OCI-LY1 (cell line): ENCODE measurements at regions not wholly inside any gene's neighbourhood (a gene's known extent, or its start where the extent isn't known, plus 50 kb on each side); places are given as distances from the start of the nearest gene placed in this dataset.

ENCODE experiments used
- EZH2 ChIP-seq: fragments of 200-600 bp; sonication (generic), shearing (Covaris generic); IDR thresholded peaks from 2 replicates; pipeline ENCODE4 v1.8.0; 2017; ENCODE audit warnings: borderline replicate concordance, mixed run types, mild to moderate bottlenecking, antibody characterized with exemption, low read length, moderate library complexity, mixed read lengths
- TF ChIP-seq, protein P1 (sequence below): fragments of 200-600 bp; sonication (generic), shearing (Covaris generic); IDR thresholded peaks from 2 replicates; pipeline ENCODE4 v1.5.1; 2017; ENCODE audit warnings: mild to moderate bottlenecking, antibody characterized with exemption, low read length, moderate library complexity, mixed read lengths

- TF ChIP-seq, protein P1, sequence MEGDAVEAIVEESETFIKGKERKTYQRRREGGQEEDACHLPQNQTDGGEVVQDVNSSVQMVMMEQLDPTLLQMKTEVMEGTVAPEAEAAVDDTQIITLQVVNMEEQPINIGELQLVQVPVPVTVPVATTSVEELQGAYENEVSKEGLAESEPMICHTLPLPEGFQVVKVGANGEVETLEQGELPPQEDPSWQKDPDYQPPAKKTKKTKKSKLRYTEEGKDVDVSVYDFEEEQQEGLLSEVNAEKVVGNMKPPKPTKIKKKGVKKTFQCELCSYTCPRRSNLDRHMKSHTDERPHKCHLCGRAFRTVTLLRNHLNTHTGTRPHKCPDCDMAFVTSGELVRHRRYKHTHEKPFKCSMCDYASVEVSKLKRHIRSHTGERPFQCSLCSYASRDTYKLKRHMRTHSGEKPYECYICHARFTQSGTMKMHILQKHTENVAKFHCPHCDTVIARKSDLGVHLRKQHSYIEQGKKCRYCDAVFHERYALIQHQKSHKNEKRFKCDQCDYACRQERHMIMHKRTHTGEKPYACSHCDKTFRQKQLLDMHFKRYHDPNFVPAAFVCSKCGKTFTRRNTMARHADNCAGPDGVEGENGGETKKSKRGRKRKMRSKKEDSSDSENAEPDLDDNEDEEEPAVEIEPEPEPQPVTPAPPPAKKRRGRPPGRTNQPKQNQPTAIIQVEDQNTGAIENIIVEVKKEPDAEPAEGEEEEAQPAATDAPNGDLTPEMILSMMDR: no peak
- TF ChIP-seq EZH2: no peak
These were observed 377.9 kb upstream of the KITLG start for GRCh38 chr12:88958153-88958552.
